HFFc6 (cell line): ENCODE measurements at regions not wholly inside any gene's neighbourhood (a gene's known extent, or its start where the extent isn't known, plus 50 kb on each side); places are given as distances from the start of the nearest gene placed in this dataset.
"Not testable (repeated sequence)": the region's sequence is repeated elsewhere in the genome, so short reads cannot be mapped to it uniquely, and the experiment has no call there.

Experiments used
- DNase-seq: peaks from one replicate; pipeline ENCODE4 v3.0.0-alpha.2; 2018
- H3K27ac Mint-ChIP-seq: 2 replicates; pipeline ENCODE4 v1.8.0; 2020; ENCODE audit warnings: mild to moderate bottlenecking, mixed read lengths
- H3K27me3 Mint-ChIP-seq: 2 replicates; pipeline ENCODE4 v1.8.0; 2021; ENCODE audit warnings: mild to moderate bottlenecking, moderate library complexity, mixed read lengths; ENCODE audit not compliant: insufficient read depth
- H3K36me3 Mint-ChIP-seq: 2 replicates; pipeline ENCODE4 v1.8.0; 2021; ENCODE audit warnings: low read depth, mixed read lengths
- H3K4me1 Mint-ChIP-seq: 2 replicates; pipeline ENCODE4 v1.8.0; 2020; ENCODE audit warnings: low read depth, mixed read lengths
- H3K4me3 Mint-ChIP-seq: 2 replicates; pipeline ENCODE4 v1.8.0; 2020; ENCODE audit warnings: mild to moderate bottlenecking, moderate library complexity, mixed read lengths
- H3K9me3 Mint-ChIP-seq: 2 replicates; pipeline ENCODE4 v1.8.0; 2020; ENCODE audit warnings: mild to moderate bottlenecking, mixed read lengths
- CTCF ChIP-seq: fragments of 200-600 bp; sonication (generic); IDR thresholded peaks from 2 replicates; pipeline ENCODE4 v1.5.0; 2021; ENCODE audit warnings: antibody characterized with exemption, mild to moderate bottlenecking

- Mint-ChIP-seq H3K9me3 (no peaks in the 10 kb centered on the region), H3K4me1 (no peaks in the 10 kb centered on the region), H3K27ac (no peak overlapping the region), H3K27me3 (peaks cover 8% of the 10 kb centered on the region; the same call in 1 of the 2 replicates), H3K36me3 (no peaks in the 10 kb centered on the region), H3K4me3 (no peak overlapping the region)
- no peak for TF ChIP-seq CTCF
- DNase-seq = no peak
These were observed 180.5 kb upstream of the ZNF469 start for GRCh38 chr16:88202207-88202745.

- DNase-seq, H3K27ac Mint-ChIP-seq, H3K9me3 Mint-ChIP-seq, H3K4me1 Mint-ChIP-seq, H3K36me3 Mint-ChIP-seq, H3K4me3 Mint-ChIP-seq: not testable (repeated sequence)
- peaks cover 12% of the 10 kb centered on the region for H3K27me3 Mint-ChIP-seq
These were observed 179.7 kb upstream of the ZNF469 start for GRCh38 chr16:88202856-88203681.

- H3K4me1 Mint-ChIP-seq, H3K36me3 Mint-ChIP-seq, H3K4me3 Mint-ChIP-seq, H3K27ac Mint-ChIP-seq, H3K9me3 Mint-ChIP-seq, DNase-seq: not testable (repeated sequence)
- peaks cover 16% of the 10 kb centered on the region for H3K27me3 Mint-ChIP-seq
These were observed 178.3 kb upstream of the ZNF469 start for GRCh38 chr16:88204131-88205110.

GRCh38 chr16:88205482-88205881 is 177.3 kb upstream of the ZNF469 start:
- not testable (repeated sequence) for H3K4me1 Mint-ChIP-seq, H3K36me3 Mint-ChIP-seq, H3K9me3 Mint-ChIP-seq, DNase-seq, H3K4me3 Mint-ChIP-seq, H3K27ac Mint-ChIP-seq
- peaks cover 17% of the 10 kb centered on the region for H3K27me3 Mint-ChIP-seq

GRCh38 chr16:88206006-88206405 is 176.8 kb upstream of the ZNF469 start:
- H3K36me3 Mint-ChIP-seq, H3K4me1 Mint-ChIP-seq, DNase-seq, H3K9me3 Mint-ChIP-seq, H3K27ac Mint-ChIP-seq, H3K4me3 Mint-ChIP-seq: not testable (repeated sequence)
- peaks cover 17% of the 10 kb centered on the region for H3K27me3 Mint-ChIP-seq

GRCh38 chr16:88206516-88206915 is 176.2 kb upstream of the ZNF469 start:
- H3K4me3 Mint-ChIP-seq, H3K27ac Mint-ChIP-seq, DNase-seq, H3K9me3 Mint-ChIP-seq, H3K36me3 Mint-ChIP-seq, H3K4me1 Mint-ChIP-seq: not testable (repeated sequence)
- peaks cover 17% of the 10 kb centered on the region for H3K27me3 Mint-ChIP-seq

- Mint-ChIP-seq H3K4me3 (no peak overlapping the region), H3K36me3 (peaks cover 7% of the 10 kb centered on the region; the same call in 1 of the 2 replicates), H3K9me3 (peaks cover 6% of the 10 kb centered on the region), H3K27ac (no peak overlapping the region), H3K4me1 (no peaks in the 10 kb centered on the region; the same call in 1 of the 2 replicates), H3K27me3 (peaks cover 19% of the 10 kb centered on the region)
- TF ChIP-seq CTCF = no peak
- no peak for DNase-seq
These were observed 174.6 kb upstream of the ZNF469 start for GRCh38 chr16:88208112-88208511.

GRCh38 chr16:88208776-88209175 is 174.0 kb upstream of the ZNF469 start:
- H3K9me3 Mint-ChIP-seq, H3K4me3 Mint-ChIP-seq, H3K27ac Mint-ChIP-seq, H3K36me3 Mint-ChIP-seq, DNase-seq, H3K4me1 Mint-ChIP-seq: not testable (repeated sequence)
- H3K27me3 Mint-ChIP-seq = peaks cover 25% of the 10 kb centered on the region

GRCh38 chr16:88209579-88209978 is 173.2 kb upstream of the ZNF469 start:
- H3K4me1 Mint-ChIP-seq, H3K27ac Mint-ChIP-seq, H3K9me3 Mint-ChIP-seq, DNase-seq, H3K4me3 Mint-ChIP-seq, H3K36me3 Mint-ChIP-seq: not testable (repeated sequence)
- H3K27me3 Mint-ChIP-seq = peaks cover 25% of the 10 kb centered on the region

- H3K4me3 Mint-ChIP-seq, H3K27ac Mint-ChIP-seq, DNase-seq, H3K4me1 Mint-ChIP-seq: not testable (repeated sequence)
- H3K27me3 Mint-ChIP-seq = peaks cover 19% of the 10 kb centered on the region
- H3K36me3 Mint-ChIP-seq = peaks cover 15% of the 10 kb centered on the region
- peaks cover 24% of the 10 kb centered on the region for H3K9me3 Mint-ChIP-seq
These were observed 168.8 kb upstream of the ZNF469 start for GRCh38 chr16:88213937-88214336.

- not testable (repeated sequence) for H3K4me1 Mint-ChIP-seq, H3K4me3 Mint-ChIP-seq, H3K27ac Mint-ChIP-seq, DNase-seq
- Mint-ChIP-seq H3K9me3 (peaks cover 13% of the 10 kb centered on the region), H3K36me3 (peaks cover 17% of the 10 kb centered on the region), H3K27me3 (peaks cover 18% of the 10 kb centered on the region)
These were observed 161.6 kb upstream of the ZNF469 start for GRCh38 chr16:88221001-88221761.
